Activated CD8-positive, alpha-beta T cell treated with anti-CD3 and anti-CD28 coated beads, Interleukin-2, amount 10 ng/mL, durations not matched to agents 7 days and 5 days (primary cell): ENCODE measurements at regions not wholly inside any gene's neighbourhood (a gene's known extent, or its start where the extent isn't known, plus 50 kb on each side); places are given as distances from the start of the nearest gene placed in this dataset.

ENCODE experiments used
- ATAC-seq: fragments of 150-1000 bp; cut with Tn5 transposase; one replicate; pipeline ENCODE4 v1.10.0; 2021; ENCODE audit warnings: moderate library complexity
- CTCF ChIA-PET: fragments of 350-600 bp; sonication (Branson Sonifier 250); formaldehyde crosslinking; loops from one replicate; lab custom pipeline; 2021; ENCODE audit warnings: antibody characterized with exemption; lab: Charles Lee
- POLR2A ChIA-PET: fragments of 350-600 bp; sonication (Branson Sonifier 250); formaldehyde crosslinking; loops from one replicate; lab custom pipeline; 2021; ENCODE audit warnings: antibody characterized with exemption; lab: Charles Lee
- DNase-seq: peaks from one replicate; pipeline ENCODE4 v3.0.0-alpha.2; 2020
- H3K27ac Mint-ChIP-seq: one replicate; pipeline ENCODE4 v1.8.0; 2021; ENCODE audit warnings: mild to moderate bottlenecking, mixed read lengths
- H3K27me3 Mint-ChIP-seq: one replicate; pipeline ENCODE4 v1.8.0; 2021; ENCODE audit warnings: low read depth, mixed read lengths
- H3K36me3 Mint-ChIP-seq: one replicate; pipeline ENCODE4 v1.8.0; 2021; ENCODE audit warnings: low read depth, mixed read lengths
- H3K4me1 Mint-ChIP-seq: one replicate; pipeline ENCODE4 v1.8.0; 2021; ENCODE audit warnings: low read depth, mixed read lengths
- H3K4me3 Mint-ChIP-seq: one replicate; pipeline ENCODE4 v1.8.0; 2021; ENCODE audit warnings: mild to moderate bottlenecking, mixed read lengths
- H3K9me3 Mint-ChIP-seq: one replicate; pipeline ENCODE4 v1.8.0; 2022; ENCODE audit warnings: mixed read lengths; ENCODE audit not compliant: insufficient read depth

DNA sequence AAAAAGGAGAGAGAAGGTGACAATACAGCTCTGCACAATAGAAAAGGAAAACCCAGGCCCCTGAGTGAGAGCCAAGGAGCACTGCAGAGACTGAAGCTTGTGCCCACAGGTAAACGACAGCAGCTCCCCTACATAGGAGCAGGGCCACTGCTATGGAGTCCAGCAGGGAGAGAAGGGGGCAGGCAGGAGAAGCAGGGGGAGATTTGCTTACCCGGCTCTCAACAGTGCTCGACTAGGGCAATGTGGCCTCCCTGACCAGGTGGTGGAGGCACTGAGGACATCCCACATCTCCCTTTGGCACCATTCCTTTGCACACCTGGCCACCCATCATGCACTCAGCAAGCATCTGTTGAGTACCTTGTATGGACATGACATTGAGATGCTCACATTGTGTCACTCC is 153.0 kb downstream of the EVX1 start:
- ChIA-PET POLR2A (no interaction called here), CTCF (no interaction called here)
- H3K4me1 Mint-ChIP-seq = no peaks in the 10 kb centered on the region
- H3K27ac Mint-ChIP-seq = no peak overlapping the region
- ATAC-seq = no peak
- H3K9me3 Mint-ChIP-seq = no peaks in the 10 kb centered on the region
- no peaks in the 10 kb centered on the region for H3K36me3 Mint-ChIP-seq
- no peak overlapping the region for H3K4me3 Mint-ChIP-seq
- peaks cover 10% of the 10 kb centered on the region for H3K27me3 Mint-ChIP-seq
- DNase-seq = no peak

- CTCF ChIA-PET = no interaction called here
- Mint-ChIP-seq H3K36me3 (no peaks in the 10 kb centered on the region), H3K4me3 (no peak overlapping the region), H3K4me1 (no peaks in the 10 kb centered on the region), H3K9me3 (no peaks in the 10 kb centered on the region), H3K27me3 (peaks cover 6% of the 10 kb centered on the region), H3K27ac (no peak overlapping the region)
- ATAC-seq (no peak), DNase-seq (no peak)
- POLR2A ChIA-PET = no interaction called here
Observed at GRCh38 chr7:27397503-27397902, 154.9 kb downstream of the EVX1 start.

DNA sequence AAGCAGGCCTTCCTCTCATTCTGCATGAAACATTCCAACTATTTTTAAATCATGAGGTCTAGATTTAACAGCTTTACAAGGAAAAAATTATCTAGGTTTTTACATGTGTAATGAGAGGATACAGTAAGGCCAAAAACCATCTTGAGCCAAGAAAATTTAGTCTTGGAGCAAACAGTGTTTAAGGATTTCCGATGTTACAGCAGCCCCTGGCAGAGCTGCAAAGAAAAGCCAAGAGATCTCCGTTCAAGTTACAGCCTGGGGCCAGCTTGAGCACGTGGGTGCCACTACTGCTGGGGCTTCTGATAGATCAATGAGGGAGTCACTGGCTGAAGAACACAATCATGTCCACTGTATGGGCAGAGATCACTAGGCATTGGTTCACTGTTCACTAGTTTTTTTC is 156.2 kb downstream of the EVX1 start:
- CTCF ChIA-PET = no interaction called here
- no peak overlapping the region for H3K27ac Mint-ChIP-seq
- no peaks in the 10 kb centered on the region for H3K36me3 Mint-ChIP-seq
- DNase-seq = no peak
- H3K4me1 Mint-ChIP-seq = no peaks in the 10 kb centered on the region
- POLR2A ChIA-PET = no interaction called here
- H3K9me3 Mint-ChIP-seq = no peaks in the 10 kb centered on the region
- H3K27me3 Mint-ChIP-seq = peaks cover 2% of the 10 kb centered on the region
- H3K4me3 Mint-ChIP-seq = no peak overlapping the region
- no peak for ATAC-seq

- Mint-ChIP-seq H3K4me3 (no peak overlapping the region), H3K36me3 (no peaks in the 10 kb centered on the region), H3K4me1 (no peaks in the 10 kb centered on the region), H3K9me3 (no peaks in the 10 kb centered on the region), H3K27ac (no peak overlapping the region), H3K27me3 (no peaks in the 10 kb centered on the region)
- ChIA-PET POLR2A (no interaction called here), CTCF (interaction anchor here (0.6 kb wide), 1 partner anchor 731 kb away, joined by 3 read pairs; no protein-coding TSS in a partner anchor)
- ATAC-seq (no peak), DNase-seq (no peak)
Observed at GRCh38 chr7:27399791-27400567, 157.4 kb downstream of the EVX1 start.

DNA sequence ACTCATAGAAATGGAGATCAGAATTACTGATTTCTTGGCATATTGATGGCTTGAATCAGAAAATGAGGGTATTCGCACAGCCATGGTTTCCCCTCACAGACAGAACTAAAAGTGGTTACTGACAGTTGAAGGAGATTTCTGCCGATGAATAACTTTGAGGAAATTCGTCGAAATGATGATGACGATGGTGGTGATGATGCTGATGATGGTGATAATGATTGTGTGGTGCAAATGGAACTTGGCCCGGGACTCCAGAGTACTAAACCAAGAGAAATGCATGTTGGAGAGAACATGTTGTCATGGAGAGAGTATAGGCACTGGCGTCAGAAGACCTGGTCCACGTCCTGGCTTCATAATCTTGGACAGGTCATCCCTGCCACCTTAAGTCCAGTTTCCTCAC is 163.2 kb downstream of the EVX1 start:
- ChIA-PET CTCF (no interaction called here), POLR2A (no interaction called here)
- no peaks in the 10 kb centered on the region for H3K9me3 Mint-ChIP-seq
- no peaks in the 10 kb centered on the region for H3K36me3 Mint-ChIP-seq
- H3K27me3 Mint-ChIP-seq = peaks cover 2% of the 10 kb centered on the region
- DNase-seq (no peak), ATAC-seq (no peak)
- no peak overlapping the region for H3K4me3 Mint-ChIP-seq
- H3K4me1 Mint-ChIP-seq = no peaks in the 10 kb centered on the region
- no peak overlapping the region for H3K27ac Mint-ChIP-seq

- ATAC-seq (no peak), DNase-seq (no peak)
- H3K36me3 Mint-ChIP-seq = no peaks in the 10 kb centered on the region
- H3K27me3 Mint-ChIP-seq = peaks cover 2% of the 10 kb centered on the region
- H3K4me3 Mint-ChIP-seq = no peak overlapping the region
- H3K4me1 Mint-ChIP-seq = no peaks in the 10 kb centered on the region
- no peaks in the 10 kb centered on the region for H3K9me3 Mint-ChIP-seq
- no peak overlapping the region for H3K27ac Mint-ChIP-seq
- CTCF ChIA-PET = no interaction called here
- POLR2A ChIA-PET = no interaction called here
Observed at GRCh38 chr7:27409311-27409710, 166.7 kb downstream of the EVX1 start.

GRCh38 chr7:27409776-27410175 is 167.2 kb downstream of the EVX1 start:
- ATAC-seq (no peak), DNase-seq (no peak)
- no peaks in the 10 kb centered on the region for H3K9me3 Mint-ChIP-seq
- peaks cover 2% of the 10 kb centered on the region for H3K27me3 Mint-ChIP-seq
- H3K36me3 Mint-ChIP-seq = no peaks in the 10 kb centered on the region
- no peak overlapping the region for H3K4me3 Mint-ChIP-seq
- POLR2A ChIA-PET = no interaction called here
- H3K4me1 Mint-ChIP-seq = no peaks in the 10 kb centered on the region
- CTCF ChIA-PET = interaction anchor here (0.6 kb wide), 1 partner anchor 112 kb away, joined by 3 read pairs; no protein-coding TSS in a partner anchor
- no peak overlapping the region for H3K27ac Mint-ChIP-seq

DNA sequence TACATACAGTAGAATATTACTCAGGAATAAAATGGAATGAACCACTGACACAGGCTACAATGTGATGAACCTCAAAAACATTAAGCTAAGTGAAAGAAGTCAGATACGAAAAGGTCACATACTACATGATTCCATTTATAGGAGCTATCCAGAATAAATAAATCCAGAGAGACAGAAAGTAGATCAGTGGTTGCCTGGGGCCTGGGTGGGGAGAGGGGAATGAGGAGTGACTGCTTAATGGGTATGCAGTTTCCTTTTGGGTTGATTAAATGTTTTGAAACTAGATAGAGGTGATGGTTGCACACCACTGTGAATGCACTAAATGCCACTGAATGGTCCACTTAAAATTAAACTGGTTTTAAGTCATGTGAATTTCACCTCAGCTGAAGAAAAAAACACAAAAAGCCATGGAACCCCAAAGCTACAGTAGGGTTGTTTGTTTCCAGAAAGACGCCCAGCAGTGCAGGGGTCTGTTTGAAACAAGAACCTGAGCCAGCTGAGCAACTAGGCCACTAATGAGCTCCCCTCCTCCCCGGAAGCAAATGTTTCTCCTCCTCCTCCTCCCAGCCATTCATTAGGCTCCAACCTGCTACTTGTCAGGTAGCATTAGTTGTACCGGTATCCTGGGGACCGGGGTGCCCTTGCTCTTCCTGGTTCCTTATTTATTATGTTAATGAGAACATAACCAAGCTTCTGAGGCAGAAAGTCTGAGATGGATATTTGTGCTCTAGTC is 168.4 kb downstream of the EVX1 start:
- no peaks in the 10 kb centered on the region for H3K4me1 Mint-ChIP-seq

DNA sequence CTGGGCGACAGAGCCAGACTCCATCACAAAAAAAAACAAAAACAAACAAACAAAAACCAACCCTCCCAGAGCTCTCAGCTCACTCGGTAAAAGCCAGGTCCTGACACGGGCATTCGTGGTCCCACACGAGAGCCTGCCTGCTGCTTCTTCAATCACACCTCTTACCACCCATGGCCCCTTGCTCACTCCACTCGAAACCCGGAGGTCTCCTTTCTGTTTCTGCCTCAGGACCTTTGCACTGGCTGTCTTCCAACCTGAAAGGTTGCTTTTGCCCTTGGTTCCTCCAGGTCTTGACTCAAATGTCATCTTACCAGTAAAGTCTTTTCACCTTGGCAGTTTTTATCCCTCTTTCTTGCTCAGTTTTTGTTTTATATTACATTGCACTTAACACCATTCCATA is 169.6 kb downstream of the EVX1 start:
- CTCF ChIA-PET = no interaction called here
- H3K4me3 Mint-ChIP-seq = no peak overlapping the region

More for the DNA sequence above, 168.4 kb downstream of the EVX1 start:
- H3K9me3 Mint-ChIP-seq = no peaks in the 10 kb centered on the region
- DNase-seq (no peak), ATAC-seq (no peak)
- H3K27me3 Mint-ChIP-seq = peaks cover 2% of the 10 kb centered on the region
- H3K4me3 Mint-ChIP-seq = no peak overlapping the region
- ChIA-PET POLR2A (no interaction called here), CTCF (no interaction called here)
- no peaks in the 10 kb centered on the region for H3K36me3 Mint-ChIP-seq
- no peak overlapping the region for H3K27ac Mint-ChIP-seq

DNA sequence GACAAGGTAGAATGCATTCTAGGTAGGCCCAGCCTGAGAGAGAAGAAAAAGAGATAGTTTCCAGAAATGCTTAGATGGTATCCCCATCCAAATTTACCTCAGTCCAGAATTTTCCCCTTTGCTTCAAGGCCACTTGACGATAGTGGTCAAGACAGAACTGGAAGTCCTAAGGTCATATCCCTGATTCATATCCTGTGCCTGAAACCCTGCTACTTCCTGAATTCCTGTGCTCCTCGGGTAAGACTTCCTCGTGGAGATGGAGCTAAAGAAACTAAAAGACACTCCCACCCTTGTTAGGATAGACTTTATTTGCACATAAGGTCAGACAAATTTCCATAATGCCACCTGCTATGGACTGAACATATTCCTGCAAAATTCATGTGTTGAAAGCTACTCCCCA is 175.9 kb downstream of the EVX1 start:
- CTCF ChIA-PET = no interaction called here
- POLR2A ChIA-PET = no interaction called here
- H3K36me3 Mint-ChIP-seq = no peaks in the 10 kb centered on the region
- H3K27me3 Mint-ChIP-seq = no peaks in the 10 kb centered on the region
- no peaks in the 10 kb centered on the region for H3K4me1 Mint-ChIP-seq
- H3K27ac Mint-ChIP-seq = no peak overlapping the region
- no peak overlapping the region for H3K4me3 Mint-ChIP-seq
- no peak for ATAC-seq
- DNase-seq = no peak
- no peaks in the 10 kb centered on the region for H3K9me3 Mint-ChIP-seq

More for the DNA sequence above, 169.6 kb downstream of the EVX1 start:
- H3K9me3 Mint-ChIP-seq = no peaks in the 10 kb centered on the region
- no peaks in the 10 kb centered on the region for H3K36me3 Mint-ChIP-seq
- DNase-seq (no peak), ATAC-seq (no peak)
- H3K4me1 Mint-ChIP-seq = no peaks in the 10 kb centered on the region
- H3K27ac Mint-ChIP-seq = no peak overlapping the region
- H3K27me3 Mint-ChIP-seq = peaks cover 2% of the 10 kb centered on the region
- POLR2A ChIA-PET = no interaction called here

DNA sequence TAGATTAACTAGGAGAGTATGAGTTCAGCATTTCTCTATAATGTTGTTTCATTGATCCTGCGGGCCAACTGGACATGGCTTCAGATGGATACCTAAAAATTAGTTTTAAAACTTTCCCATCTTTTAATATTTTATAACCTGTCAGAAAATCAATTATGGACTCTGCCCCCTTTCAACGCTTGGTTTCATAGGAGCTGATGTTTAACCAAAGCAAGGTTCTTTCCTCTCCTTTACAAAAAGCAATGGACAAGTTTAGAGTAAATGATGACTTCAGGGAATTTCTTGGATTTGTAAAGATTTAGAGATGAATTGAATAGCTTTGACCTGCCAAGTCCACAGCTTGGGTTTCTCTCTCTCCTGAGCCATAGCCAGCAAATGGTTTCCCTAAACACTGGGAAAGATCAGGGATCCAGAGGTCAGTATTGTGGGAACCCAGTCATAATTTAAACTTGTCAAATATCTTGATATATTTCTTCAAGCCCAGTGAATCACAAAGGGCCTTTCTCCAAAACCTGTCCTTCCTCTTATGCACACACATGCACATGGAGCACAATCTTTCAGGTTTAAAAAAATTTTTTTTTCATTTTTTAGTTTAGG is 177.1 kb downstream of the EVX1 start:
- Mint-ChIP-seq H3K27me3 (no peaks in the 10 kb centered on the region), H3K27ac (no peak overlapping the region)
- CTCF ChIA-PET = no interaction called here

GRCh38 chr7:27420702-27421101 is 178.1 kb downstream of the EVX1 start:
- H3K4me1 Mint-ChIP-seq = no peaks in the 10 kb centered on the region
- POLR2A ChIA-PET = no interaction called here

More for the DNA sequence above, 177.1 kb downstream of the EVX1 start:
- Mint-ChIP-seq H3K4me3 (no peak overlapping the region), H3K4me1 (no peaks in the 10 kb centered on the region), H3K9me3 (no peaks in the 10 kb centered on the region), H3K36me3 (no peaks in the 10 kb centered on the region)
- POLR2A ChIA-PET = no interaction called here
- ATAC-seq = no peak
- DNase-seq = no peak

More at GRCh38 chr7:27420702-27421101, 178.1 kb downstream of the EVX1 start:
- Mint-ChIP-seq H3K9me3 (no peaks in the 10 kb centered on the region), H3K27me3 (peaks cover 4% of the 10 kb centered on the region), H3K4me3 (no peak overlapping the region), H3K27ac (no peak overlapping the region), H3K36me3 (no peaks in the 10 kb centered on the region)
- ATAC-seq (no peak), DNase-seq (no peak)
- CTCF ChIA-PET = no interaction called here
